SKM-1 treated with dmso at 0.1 percent for 144 hours (cell line): ENCODE measurements at regions not wholly inside any gene's neighbourhood (a gene's known extent, or its start where the extent isn't known, plus 50 kb on each side); places are given as distances from the start of the nearest gene placed in this dataset.
"Not testable (repeated sequence)": the region's sequence is repeated elsewhere in the genome, so short reads cannot be mapped to it uniquely, and the experiment has no call there.

Experiments used
- DNase-seq: peaks from one replicate; lab custom pipeline; 2025; ENCODE audit not compliant: unreplicated experiment; lab: John Stamatoyannopoulos, UW

- DNase-seq: no peak
Measured at GRCh38 chr18:1039421-1039820, 134.8 kb downstream of the ADCYAP1 start.

- DNase-seq: not testable (repeated sequence)
Measured at GRCh38 chr18:1043039-1043438, 138.4 kb downstream of the ADCYAP1 start.

GRCh38 chr18:1045658-1046057 lies 141.0 kb downstream of the ADCYAP1 start:
- no peak for DNase-seq

GRCh38 chr18:1047406-1047805 lies 142.7 kb downstream of the ADCYAP1 start:
- DNase-seq: no peak

- no peak for DNase-seq
Measured at GRCh38 chr18:1048032-1048431, 143.4 kb downstream of the ADCYAP1 start.

GRCh38 chr18:1049173-1049572 lies 144.5 kb downstream of the ADCYAP1 start:
- no peak for DNase-seq

- no peak for DNase-seq
Measured at GRCh38 chr18:1050012-1050657, 145.5 kb downstream of the ADCYAP1 start.

- DNase-seq: no peak
Measured at GRCh38 chr18:1052301-1052700, 147.6 kb downstream of the ADCYAP1 start.

- DNase-seq: no peak
Measured at GRCh38 chr18:1053331-1054315, 149.0 kb downstream of the ADCYAP1 start.

- DNase-seq: no peak
Measured at GRCh38 chr18:1056404-1056803, 151.7 kb downstream of the ADCYAP1 start.

- DNase-seq: no peak
Measured at GRCh38 chr18:1057367-1057766, 152.7 kb downstream of the ADCYAP1 start.

GRCh38 chr18:1062588-1062987 lies 157.9 kb downstream of the ADCYAP1 start:
- DNase-seq: no peak

GRCh38 chr18:1075322-1075721 lies 170.7 kb downstream of the ADCYAP1 start:
- no peak for DNase-seq

GRCh38 chr18:1075876-1076275 lies 171.2 kb downstream of the ADCYAP1 start:
- DNase-seq: no peak

GRCh38 chr18:1078301-1078700 lies 173.6 kb downstream of the ADCYAP1 start:
- DNase-seq: no peak

GRCh38 chr18:1083675-1084074 lies 179.0 kb downstream of the ADCYAP1 start:
- not testable (repeated sequence) for DNase-seq

GRCh38 chr18:1090758-1091157 lies 186.1 kb downstream of the ADCYAP1 start:
- no peak for DNase-seq

- DNase-seq: no peak
Measured at GRCh38 chr18:1092228-1092627, 187.6 kb downstream of the ADCYAP1 start.

GRCh38 chr18:1094409-1094808 lies 189.7 kb downstream of the ADCYAP1 start:
- no peak for DNase-seq

- not testable (repeated sequence) for DNase-seq
Measured at GRCh38 chr18:1097991-1098735, 193.5 kb downstream of the ADCYAP1 start.

- no peak for DNase-seq
Measured at GRCh38 chr18:1102848-1103247, 198.2 kb downstream of the ADCYAP1 start.
